GM10266 (cell line): ENCODE measurements at regions not wholly inside any gene's neighbourhood (a gene's known extent, or its start where the extent isn't known, plus 50 kb on each side); places are given as distances from the start of the nearest gene placed in this dataset.

Experiments used
- DNase-seq: peaks from one replicate; pipeline ENCODE4 v3.0.0; 2012; ENCODE audit errors: extremely low spot score
- CTCF ChIP-seq: IDR thresholded peaks from 2 replicates; pipeline ENCODE4 v1.5.1; 2012; ENCODE audit warnings: mild to moderate bottlenecking, low read depth; ENCODE audit not compliant: control insufficient read depth, insufficient read depth; ENCODE audit errors: missing control alignments

- no peak for DNase-seq
- no peak for TF ChIP-seq CTCF
These were observed 169.9 kb downstream of the SHANK2 start for GRCh38 chr11:71082454-71082853.

DNA sequence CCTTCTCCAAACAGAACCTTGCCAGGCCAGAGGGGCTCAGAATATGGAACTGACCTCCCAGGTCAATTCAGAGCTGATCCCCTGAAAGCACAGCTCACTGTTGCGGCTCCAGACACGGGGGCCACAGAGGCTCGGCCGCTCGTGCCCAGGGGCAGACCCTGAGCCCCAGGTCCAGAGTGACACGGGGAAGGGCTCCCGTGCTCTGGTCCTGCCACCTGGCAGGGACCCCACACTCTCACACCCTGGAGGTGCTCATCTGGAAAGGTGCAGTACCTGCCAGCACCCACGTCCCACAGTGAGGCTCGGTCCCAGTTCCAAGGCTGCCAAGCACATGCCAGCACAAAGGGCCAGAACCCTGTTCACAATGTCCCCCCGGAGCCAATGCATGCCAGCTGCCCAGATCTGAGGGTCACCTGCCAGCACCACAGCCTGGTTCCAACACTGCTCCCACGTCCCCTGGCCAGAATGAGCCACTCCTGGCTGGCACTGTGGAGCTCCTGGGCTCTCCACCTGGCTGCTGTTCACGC, 170.6 kb downstream of the SHANK2 start:
- TF ChIP-seq CTCF, result no peak
- no peak for DNase-seq

DNA sequence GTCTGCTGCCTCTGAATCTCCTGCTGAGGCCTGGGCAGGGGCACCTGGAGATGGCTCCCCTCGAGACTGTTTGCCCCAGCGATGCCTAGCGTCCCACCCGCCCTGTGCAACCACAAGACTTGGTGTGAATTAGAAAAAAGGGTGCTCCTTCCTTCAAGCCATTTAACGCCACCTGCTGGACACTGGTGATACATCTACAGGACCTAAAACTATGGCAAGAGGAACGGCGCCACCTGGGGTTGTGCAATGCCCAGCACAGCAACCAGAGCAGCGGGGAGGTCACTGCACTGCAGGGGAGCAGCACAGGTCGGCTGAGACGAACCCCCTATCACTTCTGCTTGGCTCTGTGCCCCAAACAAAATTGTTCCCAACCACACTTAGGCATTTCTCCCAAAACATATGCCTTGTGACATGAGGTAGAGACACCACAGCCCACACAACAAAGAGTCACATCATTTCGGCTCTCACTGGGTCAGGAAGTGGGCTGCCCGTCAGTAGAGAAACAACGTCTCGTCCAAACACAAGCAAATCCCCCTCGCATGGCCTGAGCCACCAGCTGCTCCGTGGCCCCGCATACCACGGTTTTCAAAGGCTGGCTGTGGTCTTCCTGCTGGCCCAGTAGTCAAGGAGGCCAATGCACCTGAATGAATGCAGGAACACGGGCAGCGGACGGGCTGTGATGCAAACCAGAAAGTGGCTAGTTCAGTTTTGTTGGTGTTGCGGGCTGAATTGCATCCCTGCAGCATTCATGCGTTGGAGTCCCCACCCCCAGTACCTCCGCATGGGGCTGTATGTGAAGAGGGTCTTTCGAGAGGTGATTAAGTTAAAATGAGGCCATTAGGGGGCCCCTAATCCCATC, 171.9 kb downstream of the SHANK2 start:
- peak; percentile 66 for DNase-seq
- peak; percentile 85 for TF ChIP-seq CTCF

DNA sequence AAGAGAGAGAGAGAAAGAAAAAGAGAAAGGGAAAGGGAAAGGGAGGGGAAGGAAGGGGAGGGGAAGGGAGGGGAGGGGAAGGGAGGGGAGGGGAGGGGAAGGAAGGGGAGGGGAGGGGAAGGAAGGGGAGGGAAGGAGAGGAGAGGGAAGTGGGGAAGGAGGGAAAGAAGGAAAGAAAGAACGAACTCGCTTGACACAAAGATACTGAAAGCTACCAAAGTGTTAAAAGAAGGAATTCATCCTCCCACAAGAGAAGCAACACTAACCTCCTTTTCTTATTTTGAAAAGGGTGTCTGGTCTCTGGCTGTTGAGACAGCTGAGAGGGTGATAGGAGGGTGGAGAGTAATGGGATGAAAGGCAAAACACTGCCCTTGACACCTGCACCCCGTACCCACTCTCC, 172.6 kb downstream of the SHANK2 start:
- TF ChIP-seq CTCF, result no peak
- no peak for DNase-seq

- no peak for DNase-seq
- no peak for TF ChIP-seq CTCF
These were observed 173.9 kb downstream of the SHANK2 start for GRCh38 chr11:71078482-71078881.

- TF ChIP-seq CTCF, result no peak
- no peak for DNase-seq
These were observed 175.7 kb downstream of the SHANK2 start for GRCh38 chr11:71076525-71077304.
